Stimulated activated CD4-positive, alpha-beta T cell treated with anti-CD3 and anti-CD28 coated beads, Interleukin-2, amount 100 ng/mL, for 4 hours (primary cell): ENCODE measurements at regions not wholly inside any gene's neighbourhood (a gene's known extent, or its start where the extent isn't known, plus 50 kb on each side); places are given as distances from the start of the nearest gene placed in this dataset.

Experiments
- DNase-seq: peaks from one replicate; pipeline ENCODE4 v3.0.0-alpha.2; 2020; ENCODE audit warnings: low read depth

- DNase-seq = no peak
Measured at GRCh38 chr12:25005376-25005775, 56.5 kb upstream of the BCAT1 start.

GRCh38 chr12:25004447-25004846, 55.5 kb upstream of the BCAT1 start:
- no peak for DNase-seq

DNA sequence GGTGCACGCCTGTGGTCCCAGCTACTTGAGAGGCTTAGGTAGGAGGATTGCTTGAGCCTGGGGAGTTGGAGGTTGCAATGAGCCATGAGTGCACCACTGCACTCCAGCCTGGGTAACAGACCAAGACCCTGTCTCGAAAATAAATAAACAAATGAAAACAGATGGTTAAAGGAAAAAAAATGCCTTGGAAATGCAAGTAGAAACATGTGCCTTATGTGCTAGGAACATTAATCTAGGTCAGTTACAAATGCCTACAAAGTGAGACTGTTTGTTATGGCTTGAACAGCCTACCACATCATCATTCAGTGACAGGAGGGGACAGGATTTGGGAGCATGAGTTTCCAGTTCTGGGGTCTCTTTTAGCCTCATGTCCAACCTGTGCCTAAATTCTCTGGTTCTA, 52.4 kb upstream of the BCAT1 start:
- DNase-seq = no peak
